Thyroid gland (tissue), 4 donors: ENCODE measurements at regions not wholly inside any gene's neighbourhood (a gene's known extent, or its start where the extent isn't known, plus 50 kb on each side); places are given as distances from the start of the nearest gene placed in this dataset.

Experiments used
- DNase-seq, 2 donors: peaks; one replicate each; pipeline ENCODE4 v3.0.0-alpha.2; 2019
- H3K27ac ChIP-seq, 3 donors: fragments of 200-600 bp; sonication (generic); 1 replicate in 2 of 3; 2 replicates in 1 of 3; pipeline ENCODE4 v1.5.1; 2016 to 2019; ENCODE audit warnings: mild to moderate bottlenecking in 1 of 3, moderate library complexity in 1 of 3
- H3K27me3 ChIP-seq: fragments of 200-600 bp; sonication (generic); one replicate; pipeline ENCODE4 v1.5.1; 2019
- H3K36me3 ChIP-seq, 2 donors: fragments of 200-600 bp; sonication (generic); one replicate each; pipeline ENCODE4 v1.5.1; 2016 to 2019
- H3K4me1 ChIP-seq, 2 donors: fragments of 200-600 bp; sonication (generic); one replicate each; pipeline ENCODE4 v1.5.1; 2017 to 2019
- H3K4me3 ChIP-seq, 3 donors: fragments of 200-600 bp; sonication (generic); replicated peaks in 1 of 3; 1 replicate in 2 of 3; 2 replicates in 1 of 3; pipeline ENCODE4 v1.5.1; 2016; ENCODE audit warnings: mild to moderate bottlenecking in 1 of 3
- H3K9me3 ChIP-seq: fragments of 200-600 bp; sonication (generic); one replicate; pipeline ENCODE4 v1.5.1; 2017
- POLR2A ChIP-seq, 2 donors: fragments of 450-650 bp; IDR thresholded peaks; one replicate each; pipeline ENCODE4 v1.6.1; 2017; ENCODE audit warnings: antibody characterized with exemption in 2 of 2, mild to moderate bottlenecking in 2 of 2, moderate library complexity in 1 of 2
- WGBS, 2 donors: methylation state at CpG; one replicate each; pipeline ENCODE4 v1.1.5; 2017; 5-methylcytosine and 5-hydroxymethylcytosine counted together
- intact Hi-C: fragments of 100-400 bp; cut with DNase I; formaldehyde crosslinking; loops from one replicate; pipeline ENCODE4 v1.15.1; 2023
- TF ChIP-seq, protein P1 (sequence below), 6 experiments: fragments of 200-600 bp in 3 of 6; fragments of 450-650 bp in 3 of 6; sonication (generic) in 3 of 6; IDR thresholded peaks; one replicate each; pipeline ENCODE4 v1.5.1; 2016 to 2019; ENCODE audit warnings: antibody characterized with exemption in 6 of 6, mild to moderate bottlenecking in 2 of 6, inconsistent platforms in 1 of 6, moderate library complexity in 1 of 6

DNA sequence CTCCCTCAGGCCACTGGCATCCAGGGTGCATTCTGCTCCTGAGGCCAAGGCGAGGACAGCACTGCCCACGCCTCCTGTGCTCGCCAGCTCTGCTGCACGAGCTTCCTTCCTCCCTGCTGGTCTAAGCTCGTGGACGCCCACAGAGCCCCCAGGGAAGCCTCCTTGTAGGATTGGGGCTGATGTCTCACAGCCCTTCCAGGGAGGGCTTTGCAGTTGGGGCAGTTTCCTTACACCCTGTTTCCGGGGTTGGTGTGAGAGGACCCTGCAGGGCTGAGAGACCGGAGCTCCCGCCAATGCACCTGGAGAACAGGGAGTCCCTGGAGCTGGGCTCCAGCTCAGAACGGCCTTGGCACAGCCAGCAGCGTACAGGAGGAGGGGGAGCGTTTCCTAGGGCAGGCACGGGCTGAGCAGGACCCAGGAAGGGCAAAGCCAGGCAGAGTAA, 172.4 kb upstream of the PDE10A start:
- no peaks in the 10 kb centered on the region for H3K36me3 ChIP-seq
- H3K4me1 ChIP-seq: peaks cover 7 to 15% of the 10 kb centered on the region in 2 donors
- H3K27me3 ChIP-seq: no peaks in the 10 kb centered on the region
- 59 to 77% methylated on average over 6 to 10 of the region's 13 CpGs for WGBS, 2 donors
- no peaks in the 10 kb centered on the region for H3K9me3 ChIP-seq
- TF ChIP-seq, protein P1, sequence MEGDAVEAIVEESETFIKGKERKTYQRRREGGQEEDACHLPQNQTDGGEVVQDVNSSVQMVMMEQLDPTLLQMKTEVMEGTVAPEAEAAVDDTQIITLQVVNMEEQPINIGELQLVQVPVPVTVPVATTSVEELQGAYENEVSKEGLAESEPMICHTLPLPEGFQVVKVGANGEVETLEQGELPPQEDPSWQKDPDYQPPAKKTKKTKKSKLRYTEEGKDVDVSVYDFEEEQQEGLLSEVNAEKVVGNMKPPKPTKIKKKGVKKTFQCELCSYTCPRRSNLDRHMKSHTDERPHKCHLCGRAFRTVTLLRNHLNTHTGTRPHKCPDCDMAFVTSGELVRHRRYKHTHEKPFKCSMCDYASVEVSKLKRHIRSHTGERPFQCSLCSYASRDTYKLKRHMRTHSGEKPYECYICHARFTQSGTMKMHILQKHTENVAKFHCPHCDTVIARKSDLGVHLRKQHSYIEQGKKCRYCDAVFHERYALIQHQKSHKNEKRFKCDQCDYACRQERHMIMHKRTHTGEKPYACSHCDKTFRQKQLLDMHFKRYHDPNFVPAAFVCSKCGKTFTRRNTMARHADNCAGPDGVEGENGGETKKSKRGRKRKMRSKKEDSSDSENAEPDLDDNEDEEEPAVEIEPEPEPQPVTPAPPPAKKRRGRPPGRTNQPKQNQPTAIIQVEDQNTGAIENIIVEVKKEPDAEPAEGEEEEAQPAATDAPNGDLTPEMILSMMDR (IDR thresholded peaks at IDR 0.05): no peak
- TF ChIP-seq POLR2A (IDR thresholded peaks at IDR 0.05): no peak
- intact Hi-C loops: no loop called here
- peak; percentile 8 to 9 for DNase-seq
- H3K4me3 ChIP-seq: no peak overlapping the region
- no peak overlapping the region for H3K27ac ChIP-seq

- Histone ChIP-seq H3K9me3 (no peaks in the 10 kb centered on the region), H3K36me3 (no peaks in the 10 kb centered on the region), H3K4me1 (peaks cover 7 to 15% of the 10 kb centered on the region in 2 donors), H3K27me3 (no peaks in the 10 kb centered on the region), H3K27ac (peak overlapping the region in 1 of 3 donors; percentile 3), H3K4me3 (no peak overlapping the region)
- intact Hi-C loops: no loop called here
- 28 to 38% methylated on average over 8 to 10 of the region's 11 CpGs for WGBS, 2 donors
- TF ChIP-seq, protein P1 (IDR thresholded peaks at IDR 0.05): no peak
- TF ChIP-seq POLR2A (IDR thresholded peaks at IDR 0.05): peak in 1 of 2 donors; percentile 48
- peak; percentile 100 for DNase-seq
Observed at GRCh38 chr6:165834613-165835259, 171.7 kb upstream of the PDE10A start.

GRCh38 chr6:165833355-165833754, 170.3 kb upstream of the PDE10A start:
- intact Hi-C loops: no loop called here
- WGBS, 2 donors: 91 to 100% methylated on average over 3 of the region's 3 CpGs
- no peaks in the 10 kb centered on the region for H3K27me3 ChIP-seq

GRCh38 chr6:165831812-165832510, 168.9 kb upstream of the PDE10A start:
- Histone ChIP-seq H3K27me3 (no peaks in the 10 kb centered on the region), H3K9me3 (no peaks in the 10 kb centered on the region), H3K36me3 (no peaks in the 10 kb centered on the region), H3K27ac (no peak overlapping the region), H3K4me1 (peaks cover 7 to 15% of the 10 kb centered on the region in 2 donors), H3K4me3 (no peak overlapping the region)
- intact Hi-C loops: no loop called here
- no peak for DNase-seq
- TF ChIP-seq, protein P1 (IDR thresholded peaks at IDR 0.05): no peak
- TF ChIP-seq POLR2A (IDR thresholded peaks at IDR 0.05): no peak
- WGBS, 2 donors: 77 to 86% methylated on average over 8 of the region's 8 CpGs

More at GRCh38 chr6:165833355-165833754, 170.3 kb upstream of the PDE10A start:
- TF ChIP-seq POLR2A (IDR thresholded peaks at IDR 0.05): no peak
- TF ChIP-seq, protein P1 (IDR thresholded peaks at IDR 0.05): no peak
- DNase-seq: no peak
- no peaks in the 10 kb centered on the region for H3K9me3 ChIP-seq
- peaks cover 7 to 15% of the 10 kb centered on the region in 2 donors for H3K4me1 ChIP-seq
- no peak overlapping the region for H3K4me3 ChIP-seq
- H3K36me3 ChIP-seq: no peaks in the 10 kb centered on the region
- H3K27ac ChIP-seq: no peak overlapping the region

DNA sequence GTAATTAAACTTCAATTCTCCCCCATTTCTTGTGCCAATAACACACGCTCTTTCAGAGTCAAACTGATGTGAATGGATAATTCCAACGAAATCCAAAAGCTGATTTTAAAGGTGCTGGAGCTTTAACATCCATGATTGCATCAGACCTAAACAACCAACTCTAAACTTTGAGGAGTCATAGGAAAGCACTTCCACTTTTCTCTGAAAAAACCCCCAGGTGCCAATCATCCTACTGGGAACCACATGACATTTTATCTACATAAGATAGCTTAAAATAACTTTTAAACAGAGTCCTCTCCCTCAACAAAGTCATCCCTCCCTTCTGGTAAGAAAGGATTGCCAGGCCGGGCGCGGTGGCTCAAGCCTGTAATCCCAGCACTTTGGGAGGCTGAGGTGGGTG, 167.7 kb upstream of the PDE10A start:
- no peak for TF ChIP-seq POLR2A (IDR thresholded peaks at IDR 0.05)
- TF ChIP-seq, protein P1 (IDR thresholded peaks at IDR 0.05): no peak
- Histone ChIP-seq H3K27me3 (no peaks in the 10 kb centered on the region), H3K9me3 (no peaks in the 10 kb centered on the region), H3K4me3 (no peak overlapping the region), H3K27ac (no peak overlapping the region), H3K36me3 (no peaks in the 10 kb centered on the region), H3K4me1 (peaks cover 7 to 15% of the 10 kb centered on the region in 2 donors)
- 96 to 97% methylated on average over 5 of the region's 5 CpGs for WGBS, 2 donors
- intact Hi-C loops: no loop called here
- no peak for DNase-seq
